ENCODE measurements at regions not wholly inside any gene's neighbourhood (a gene's known extent, or its start where the extent isn't known, plus 50 kb on each side); places are given as distances from the start of the nearest gene placed in this dataset.

- peak; percentile 48 for DNase-seq (ENCODE audit: low read depth)
Measured at GRCh38 chr2:205902041-205902899, 183.7 kb downstream of the INO80D start.

DNA sequence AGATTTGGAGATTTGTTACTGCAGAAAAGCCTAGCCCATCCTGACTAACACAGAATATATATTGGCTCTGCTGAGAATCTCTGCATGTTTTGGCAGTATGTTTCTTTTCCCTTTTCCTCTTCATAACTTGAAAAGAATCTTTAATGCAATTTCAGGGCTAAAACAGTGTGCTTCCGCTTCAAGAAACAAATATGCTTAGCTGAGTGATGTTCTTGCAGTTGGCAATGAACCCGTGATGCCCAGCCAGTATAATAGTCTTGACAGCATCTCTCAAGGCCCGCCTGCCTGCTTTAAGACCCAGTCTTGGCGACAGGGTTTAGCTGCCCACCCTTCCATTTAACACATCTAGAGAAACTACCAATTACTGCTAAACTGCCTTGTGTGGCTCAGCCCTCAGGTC is 184.5 kb downstream of the INO80D start:
- DNase-seq (ENCODE audit: low read depth) = no peak

GRCh38 chr2:205898744-205899143 is 187.2 kb downstream of the INO80D start:
- no peak for DNase-seq (ENCODE audit: low read depth)

DNA sequence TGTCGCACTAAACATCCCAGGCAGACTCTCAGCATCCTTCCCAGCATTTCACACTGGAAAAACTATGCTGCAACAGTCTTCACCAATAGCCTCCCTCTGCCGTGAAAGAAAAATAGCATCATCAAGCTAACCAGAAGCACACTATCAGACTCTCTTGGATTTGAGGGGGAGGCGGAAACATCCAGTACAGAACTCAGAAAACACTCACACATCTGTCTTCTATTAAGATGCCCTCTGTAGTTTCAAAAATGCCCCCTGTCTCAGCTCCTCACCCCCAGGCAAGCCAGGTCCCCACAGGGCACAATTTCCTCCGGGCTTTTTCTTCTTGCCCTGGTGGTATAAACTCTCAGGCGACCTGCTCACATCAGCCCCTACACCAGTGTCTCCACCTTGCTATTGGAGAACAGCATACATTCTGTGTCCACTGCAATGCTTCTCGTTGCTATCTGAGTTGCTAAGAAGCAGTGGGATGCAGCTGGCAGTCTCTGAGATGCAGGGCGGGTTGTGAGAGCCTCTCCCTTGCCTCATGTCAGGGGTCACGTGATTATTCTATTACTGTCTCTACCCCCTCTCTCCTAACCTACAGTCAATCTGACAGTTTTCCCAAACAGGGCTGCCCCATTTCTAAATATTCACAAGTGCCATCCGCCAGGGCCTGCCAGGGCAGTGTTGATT is 189.9 kb downstream of the INO80D start:
- no peak for DNase-seq (ENCODE audit: low read depth)

- no peak for DNase-seq (ENCODE audit: low read depth)
Measured at GRCh38 chr2:205892665-205893259, 193.2 kb downstream of the INO80D start.

DNA sequence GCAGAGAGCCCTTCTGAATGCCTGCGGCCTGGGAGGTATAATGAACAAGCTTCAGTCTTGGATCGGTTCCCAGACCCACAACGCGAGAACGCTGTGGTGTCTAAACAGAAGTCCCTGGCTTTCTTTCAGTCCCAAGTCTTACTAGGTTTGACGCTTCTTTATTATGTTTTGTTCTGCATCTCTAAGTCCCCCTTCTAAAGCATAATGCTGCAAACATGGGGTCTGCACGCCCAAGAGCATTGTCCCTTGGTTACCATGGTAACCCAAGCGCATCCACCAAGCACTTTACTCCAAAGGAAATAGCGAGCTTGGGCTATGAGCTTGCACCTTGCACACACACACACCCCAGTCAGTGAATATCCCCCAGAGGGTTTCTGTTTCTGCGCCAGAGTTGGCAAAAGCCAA is 193.7 kb downstream of the INO80D start:
- DNase-seq (ENCODE audit: low read depth) = peak; percentile 25

DNA sequence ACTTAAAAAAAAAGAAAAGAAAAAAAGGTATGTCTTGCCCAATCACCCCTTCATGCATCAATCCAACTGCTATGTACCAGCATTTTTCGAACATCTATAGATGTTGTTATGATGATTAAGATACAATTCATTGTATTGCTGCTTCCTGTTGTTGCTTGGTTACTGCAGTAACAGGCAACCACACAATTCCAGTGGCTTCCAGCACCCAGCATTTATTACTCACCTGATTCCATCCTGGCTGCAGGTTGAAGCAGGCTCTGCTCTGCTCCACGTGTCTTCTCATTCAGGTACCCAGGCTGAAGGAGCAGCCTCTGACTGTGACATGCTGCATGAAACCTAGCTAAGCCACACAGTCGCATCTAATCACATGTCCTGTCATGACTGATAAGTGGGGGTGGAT is 196.9 kb downstream of the INO80D start:
- peak; percentile 10 for DNase-seq (ENCODE audit: low read depth)

DNA sequence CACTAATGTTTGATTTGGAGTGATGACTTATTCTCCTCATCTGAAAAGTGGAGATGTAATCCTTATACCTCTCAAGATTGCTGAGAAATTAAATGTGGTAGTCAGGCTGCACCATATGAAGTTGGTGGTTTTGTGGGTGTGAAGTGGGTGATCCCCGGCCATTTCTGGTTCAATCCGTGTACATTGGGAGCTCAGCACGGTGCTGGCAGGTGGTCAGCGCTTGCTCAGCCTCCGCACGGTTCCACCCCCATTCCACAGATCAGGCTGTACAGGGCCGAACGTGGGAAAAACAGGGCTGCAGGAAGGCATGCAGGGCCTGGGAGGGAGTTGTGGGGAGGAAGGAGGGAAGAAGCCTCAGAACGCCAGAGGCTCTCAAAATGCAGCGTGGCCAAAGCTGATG is 198.3 kb downstream of the INO80D start:
- no peak for DNase-seq (ENCODE audit: low read depth)

GRCh38 chr2:205885492-205886099 is 200.4 kb downstream of the INO80D start:
- DNase-seq (ENCODE audit: low read depth) = peak; percentile 72

- no peak for DNase-seq (ENCODE audit: low read depth)
Measured at GRCh38 chr2:205883965-205884364, 201.7 kb downstream of the NRP2 start.

DNA sequence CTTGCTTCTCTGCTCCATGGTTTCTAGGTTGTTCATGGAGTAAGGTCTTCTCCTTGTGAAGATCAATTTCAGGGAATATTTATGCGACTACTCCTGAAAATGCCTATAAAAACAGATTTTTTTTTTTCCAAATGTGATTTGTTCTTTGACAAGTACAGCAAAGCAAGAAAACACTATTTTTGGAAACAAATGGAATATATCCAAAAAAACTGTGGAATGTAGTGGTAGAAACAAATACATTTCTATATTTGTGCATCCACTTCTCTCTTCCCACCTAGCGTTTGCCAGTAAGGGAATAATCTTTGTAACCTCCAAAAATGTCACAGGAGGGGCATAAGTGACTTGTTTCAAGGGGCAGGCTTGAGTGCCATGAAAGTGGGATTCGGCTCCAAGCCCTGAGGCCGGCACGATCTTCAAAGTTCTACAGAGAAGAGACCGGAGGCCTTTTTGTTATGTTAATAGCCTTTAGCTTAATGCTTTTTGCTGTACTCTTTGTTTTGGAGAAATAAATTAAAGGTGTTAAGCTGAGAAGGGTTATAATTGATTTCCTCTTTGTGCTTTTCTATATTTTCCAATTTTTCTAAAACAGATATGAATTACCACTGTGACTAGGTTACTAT is 200.6 kb downstream of the NRP2 start:
- DNase-seq (ENCODE audit: low read depth) = no peak

DNA sequence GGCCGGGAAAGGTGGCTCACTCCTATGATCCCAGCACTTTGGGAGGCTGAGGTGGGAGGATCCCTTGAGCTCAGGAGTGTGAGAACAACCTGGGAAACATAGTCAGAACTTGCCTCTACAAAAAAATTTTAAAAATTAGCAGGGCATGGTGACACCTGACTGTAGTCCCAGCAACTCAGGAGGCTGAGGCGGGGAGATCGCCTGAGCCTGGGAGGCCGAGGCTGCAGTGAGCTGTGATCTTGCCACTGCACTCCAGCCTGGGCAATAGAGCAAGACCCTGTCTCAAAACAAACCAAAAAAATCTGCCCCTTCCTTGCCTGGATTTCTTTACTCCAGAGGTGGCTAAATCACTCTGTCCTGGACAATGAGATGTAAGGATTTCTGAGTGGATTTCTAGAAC is 197.7 kb downstream of the NRP2 start:
- no peak for DNase-seq (ENCODE audit: low read depth)

- no peak for DNase-seq (ENCODE audit: low read depth)
Measured at GRCh38 chr2:205878999-205879762, 196.9 kb downstream of the NRP2 start.

DNA sequence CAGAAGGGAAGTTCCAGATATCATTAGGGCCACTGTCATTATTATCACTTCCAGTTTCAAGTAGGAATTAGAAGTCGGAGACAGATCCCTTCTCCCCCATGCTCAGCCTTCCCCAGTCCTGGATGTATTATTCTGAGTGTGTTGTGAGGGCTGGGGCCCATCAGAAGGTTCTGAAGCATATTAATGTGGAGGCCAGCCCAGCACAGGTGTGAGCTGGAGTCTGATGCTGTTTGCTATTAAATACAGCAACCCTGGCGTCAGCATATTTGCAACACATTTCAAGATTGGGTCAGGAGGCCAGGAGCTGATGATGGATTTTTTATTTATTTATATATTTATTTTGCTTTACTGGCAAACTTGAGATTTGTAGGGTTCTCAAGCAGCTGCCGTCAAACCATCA is 195.2 kb downstream of the NRP2 start:
- DNase-seq (ENCODE audit: low read depth) = no peak

DNA sequence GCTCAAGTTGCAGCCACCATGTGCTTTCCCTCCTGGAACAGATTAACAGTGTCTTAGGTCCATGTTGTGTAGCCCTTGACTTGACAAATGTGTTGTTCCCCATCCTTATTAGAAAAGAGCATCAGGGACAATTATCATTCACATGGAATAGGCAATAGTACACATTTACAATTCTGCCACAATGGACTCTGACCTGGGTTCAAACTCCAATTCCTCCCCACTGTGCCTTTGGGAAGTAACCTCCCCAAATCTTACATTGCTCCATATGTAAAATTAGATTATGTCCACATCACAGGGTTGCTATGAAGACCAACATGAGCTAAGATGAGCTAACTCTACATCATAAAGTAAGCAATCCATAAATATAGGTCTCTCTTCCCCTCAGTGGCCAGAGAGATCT is 193.8 kb downstream of the NRP2 start:
- DNase-seq (ENCODE audit: low read depth) = no peak

DNA sequence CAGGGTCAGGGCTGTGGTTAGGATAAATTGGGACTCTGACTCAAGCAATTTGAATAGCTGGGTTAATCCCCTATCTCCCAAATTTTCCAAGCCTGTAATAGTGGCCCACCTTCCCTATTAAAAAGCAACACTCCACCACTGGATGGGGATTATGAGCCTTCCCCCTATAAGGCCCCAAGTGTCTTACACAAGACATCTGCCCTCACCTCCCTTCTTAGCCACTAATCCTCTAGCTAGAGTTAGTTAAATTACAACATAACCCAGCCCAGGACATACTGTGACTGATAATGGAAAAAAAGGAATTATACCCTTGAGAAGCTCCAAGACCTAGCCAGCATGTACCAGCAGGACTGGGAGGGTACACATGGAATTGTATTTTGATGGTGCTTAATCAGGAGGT is 190.4 kb downstream of the NRP2 start:
- DNase-seq (ENCODE audit: low read depth) = no peak

DNA sequence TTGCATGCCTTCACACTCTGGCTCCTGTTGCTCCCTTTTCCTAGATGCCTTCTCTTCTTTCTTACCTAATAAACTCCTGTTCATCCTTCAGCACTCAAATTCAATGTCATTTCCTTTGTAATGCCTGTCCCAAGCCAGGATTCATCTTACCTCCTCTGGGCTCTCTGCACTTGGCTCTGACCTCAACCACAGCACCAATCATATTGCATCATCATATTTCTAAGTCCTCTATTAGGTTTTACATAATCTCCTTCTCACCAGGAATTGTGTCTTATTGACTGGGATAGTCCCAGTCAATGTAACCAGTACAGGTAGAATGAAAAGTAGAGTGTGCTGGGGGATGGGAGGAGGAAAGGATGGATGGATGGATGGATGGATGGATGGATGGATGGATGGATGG is 187.1 kb downstream of the NRP2 start:
- no peak for DNase-seq (ENCODE audit: low read depth)

- peak; percentile 40 for DNase-seq (ENCODE audit: low read depth)
Measured at GRCh38 chr2:205868773-205869333, 186.6 kb downstream of the NRP2 start.

DNA sequence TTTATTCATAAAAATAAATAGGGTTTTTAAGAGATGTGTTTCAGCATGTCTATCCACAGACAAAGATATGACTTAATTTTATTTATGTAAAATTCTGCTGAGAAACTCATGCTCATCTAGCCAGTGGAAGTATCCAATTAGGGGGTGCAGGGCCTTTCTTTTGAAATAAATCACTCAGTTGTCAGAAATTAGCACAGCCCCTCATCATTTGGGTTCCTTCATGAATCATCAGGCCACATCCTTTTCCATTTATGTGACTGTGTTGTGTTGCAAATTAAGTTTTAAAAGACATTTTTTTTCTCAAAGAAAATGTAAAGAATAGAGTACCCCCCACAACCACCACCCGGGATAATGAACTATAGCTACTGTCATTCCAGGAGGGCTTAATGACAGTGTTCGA is 185.8 kb downstream of the NRP2 start:
- no peak for DNase-seq (ENCODE audit: low read depth)

DNA sequence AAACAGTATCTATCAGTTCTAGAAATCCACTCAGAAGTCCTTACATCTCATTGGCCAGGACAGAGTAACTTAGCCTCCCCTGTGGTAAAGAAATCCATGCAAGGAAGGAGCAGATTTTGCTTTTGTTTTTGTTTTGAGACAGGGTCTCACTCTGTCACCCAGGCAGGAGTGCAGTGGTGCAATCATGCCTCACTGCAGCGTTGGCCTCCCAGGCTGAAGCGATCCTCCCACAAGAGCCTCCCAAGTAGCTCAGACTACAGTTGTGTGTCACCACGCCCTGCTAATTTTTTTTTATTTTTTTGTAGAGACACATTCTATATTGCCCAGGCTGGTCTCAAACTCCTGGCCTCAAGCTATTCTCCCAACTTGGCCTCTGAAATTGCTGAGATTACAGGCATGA is 185.1 kb downstream of the NRP2 start:
- no peak for DNase-seq (ENCODE audit: low read depth)

GRCh38 chr2:205865905-205866441 is 183.7 kb downstream of the NRP2 start:
- DNase-seq (ENCODE audit: low read depth) = peak; percentile 68
